OCI-M1 (cell line): ENCODE measurements at regions not wholly inside any gene's neighbourhood (a gene's known extent, or its start where the extent isn't known, plus 50 kb on each side); places are given as distances from the start of the nearest gene placed in this dataset.
"Not testable (repeated sequence)": the region's sequence is repeated elsewhere in the genome, so short reads cannot be mapped to it uniquely, and the experiment has no call there.

Experiments used
- DNase-seq: peaks from one replicate; lab custom pipeline; 2025; lab: John Stamatoyannopoulos, UW

- peak; percentile 30 for DNase-seq
These were observed 50.9 kb upstream of the HSPB3 start for GRCh38 chr5:54404568-54404967.

- no peak for DNase-seq
These were observed 51.5 kb upstream of the HSPB3 start for GRCh38 chr5:54403885-54404416.

- DNase-seq: no peak
These were observed 52.4 kb upstream of the HSPB3 start for GRCh38 chr5:54403121-54403520.

GRCh38 chr5:54401515-54401914, 54.0 kb upstream of the HSPB3 start:
- DNase-seq: no peak

- no peak for DNase-seq
These were observed 57.3 kb upstream of the HSPB3 start for GRCh38 chr5:54398191-54398590.

GRCh38 chr5:54397420-54397819, 58.1 kb upstream of the HSPB3 start:
- DNase-seq: no peak

- not testable (repeated sequence) for DNase-seq
These were observed 62.5 kb upstream of the HSPB3 start for GRCh38 chr5:54393007-54393406.

GRCh38 chr5:54390539-54391031, 64.9 kb upstream of the HSPB3 start:
- peak; percentile 48 for DNase-seq

- DNase-seq: peak; percentile 77
These were observed 65.5 kb upstream of the HSPB3 start for GRCh38 chr5:54390015-54390414.

GRCh38 chr5:54389399-54389798, 66.1 kb upstream of the HSPB3 start:
- not testable (repeated sequence) for DNase-seq

- DNase-seq: no peak
These were observed 66.7 kb upstream of the HSPB3 start for GRCh38 chr5:54388811-54389210.

- DNase-seq: no peak
These were observed 67.1 kb upstream of the HSPB3 start for GRCh38 chr5:54388409-54388808.

- DNase-seq: peak; percentile 49
These were observed 67.8 kb upstream of the HSPB3 start for GRCh38 chr5:54387659-54388232.

GRCh38 chr5:54387031-54387430, 68.5 kb upstream of the HSPB3 start:
- no peak for DNase-seq

- DNase-seq: no peak
These were observed 69.5 kb upstream of the HSPB3 start for GRCh38 chr5:54385994-54386393.

GRCh38 chr5:54384356-54384933, 71.1 kb upstream of the HSPB3 start:
- DNase-seq: no peak

GRCh38 chr5:54383941-54384340, 71.6 kb upstream of the HSPB3 start:
- no peak for DNase-seq

GRCh38 chr5:54383225-54383901, 72.1 kb upstream of the HSPB3 start:
- no peak for DNase-seq

GRCh38 chr5:54381319-54381718, 70.9 kb upstream of the ARL15 start:
- DNase-seq: not testable (repeated sequence)

- DNase-seq: no peak
These were observed 69.2 kb upstream of the ARL15 start for GRCh38 chr5:54379590-54379989.

GRCh38 chr5:54378707-54379106, 68.3 kb upstream of the ARL15 start:
- DNase-seq: no peak

GRCh38 chr5:54377339-54377738, 67.0 kb upstream of the ARL15 start:
- not testable (repeated sequence) for DNase-seq

GRCh38 chr5:54370982-54371381, 60.6 kb upstream of the ARL15 start:
- DNase-seq: no peak
